SH-SY5Y (cell line): ENCODE measurements at regions not wholly inside any gene's neighbourhood (a gene's known extent, or its start where the extent isn't known, plus 50 kb on each side); places are given as distances from the start of the nearest gene placed in this dataset.

Experiments used
- GATA2 ChIP-seq: IDR thresholded peaks from 2 replicates; pipeline ENCODE4 v1.6.1; 2011; ENCODE audit warnings: mild to moderate bottlenecking, low read depth, low read length
- GATA3 ChIP-seq: IDR thresholded peaks from 2 replicates; pipeline ENCODE4 v1.6.1; 2011; ENCODE audit warnings: low read depth, mild to moderate bottlenecking, low read length, moderate library complexity

GRCh38 chr1:60271041-60271440, 197.5 kb upstream of the C1orf87 start:
- TF ChIP-seq GATA2 (no peak), GATA3 (no peak)
